ENCODE measurements at regions not wholly inside any gene's neighbourhood (a gene's known extent, or its start where the extent isn't known, plus 50 kb on each side); places are given as distances from the start of the nearest gene placed in this dataset.
"Not testable (repeated sequence)": the region's sequence is repeated elsewhere in the genome, so short reads cannot be mapped to it uniquely, and the experiment has no call there.

DNA sequence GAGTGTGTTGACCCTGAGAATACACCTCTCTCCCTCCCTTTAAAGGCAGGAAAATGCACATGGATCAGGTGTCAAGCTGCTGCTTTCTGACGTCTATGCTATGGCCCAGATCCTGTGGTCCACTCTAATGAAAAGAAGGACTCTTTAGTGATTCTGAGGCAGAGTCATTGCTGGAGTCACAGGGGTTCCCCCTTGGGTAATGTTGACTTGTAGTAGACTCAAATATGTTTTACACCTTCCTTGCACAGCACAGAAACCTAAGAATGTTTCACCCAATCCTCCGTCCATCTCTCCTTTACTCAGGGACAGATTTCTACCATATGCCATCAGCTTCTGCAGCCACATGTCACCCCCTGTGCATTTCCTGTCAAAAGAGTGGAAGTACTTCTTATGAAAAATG, 525.4 kb downstream of the TMEM121 start:
- WGBS, 2 experiments: 77 to 88% methylated on average over 2 of the region's 2 CpGs
- Histone ChIP-seq H3K4me3 (ENCODE audit: insufficient read depth, low read depth, low read length) (no peak overlapping the region), H3K4me1 (ENCODE audit: control insufficient read depth, insufficient read depth, low read length) (no peaks in the 10 kb centered on the region), H3K27me3 (ENCODE audit: control insufficient read depth, insufficient read depth, low read length, poor library complexity, severe bottlenecking) (no peaks in the 10 kb centered on the region), H3K36me3 (ENCODE audit: control insufficient read depth, insufficient read depth, low read length) (no peaks in the 10 kb centered on the region), H3K9me3 (ENCODE audit: control insufficient read depth, low read length) (peaks cover 8% of the 10 kb centered on the region), H3K27ac (ENCODE audit: insufficient read depth, low read depth, low read length, poor library complexity, severe bottlenecking) (no peak overlapping the region)

DNA sequence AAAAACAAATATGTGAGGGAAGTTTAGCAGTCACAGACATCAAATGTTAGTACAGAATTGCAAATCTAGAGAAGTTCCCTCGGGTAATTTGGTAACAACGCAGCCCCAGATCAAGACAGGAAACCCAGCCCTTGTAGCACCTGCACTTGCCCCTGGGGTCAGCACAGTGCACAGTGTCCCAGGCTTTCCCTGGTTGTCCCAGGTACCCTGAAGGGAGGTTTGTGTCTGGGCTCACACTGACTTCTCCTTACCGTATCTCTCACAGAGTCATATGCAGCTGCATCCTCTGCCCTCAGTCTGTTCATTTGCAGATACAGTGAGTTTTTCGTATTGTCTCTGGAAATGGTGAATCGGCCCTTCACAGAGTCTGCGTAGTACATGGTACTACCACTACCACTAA, 528.9 kb downstream of the TMEM121 start:
- Histone ChIP-seq H3K4me1 (ENCODE audit: control insufficient read depth, insufficient read depth, low read length) (no peaks in the 10 kb centered on the region), H3K27me3 (ENCODE audit: control insufficient read depth, insufficient read depth, low read length, poor library complexity, severe bottlenecking) (no peaks in the 10 kb centered on the region), H3K4me3 (ENCODE audit: insufficient read depth, low read depth, low read length) (no peak overlapping the region), H3K36me3 (ENCODE audit: control insufficient read depth, insufficient read depth, low read length) (no peaks in the 10 kb centered on the region), H3K27ac (ENCODE audit: insufficient read depth, low read depth, low read length, poor library complexity, severe bottlenecking) (no peak overlapping the region), H3K9me3 (ENCODE audit: control insufficient read depth, low read length) (peaks cover 11% of the 10 kb centered on the region)
- WGBS, 2 experiments: 57 to 58% methylated on average over 4 to 6 of the region's 6 CpGs

DNA sequence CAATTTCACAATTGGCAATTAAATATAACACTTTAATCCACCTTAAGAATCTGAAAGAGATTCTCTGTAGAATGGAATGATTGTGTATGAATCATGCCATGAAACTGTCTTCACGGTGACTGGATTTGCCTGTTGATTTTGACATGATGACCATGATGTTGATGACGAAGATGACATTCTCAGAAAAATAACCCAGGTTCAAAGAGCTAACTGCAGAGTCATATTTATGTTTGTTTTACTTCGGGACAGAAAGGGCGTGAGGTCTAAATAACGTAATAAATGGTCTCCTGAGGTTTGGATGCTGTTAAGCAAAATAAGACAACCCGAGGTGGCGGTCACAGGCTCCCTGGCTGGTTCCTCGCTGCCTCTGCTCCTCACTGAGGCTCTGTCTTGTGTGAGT, 532.0 kb downstream of the TMEM121 start:
- no peak overlapping the region for H3K4me3 ChIP-seq (ENCODE audit: insufficient read depth, low read depth, low read length)
- no peak overlapping the region for H3K27ac ChIP-seq (ENCODE audit: insufficient read depth, low read depth, low read length, poor library complexity, severe bottlenecking)
- WGBS, 2 experiments: 54 to 55% methylated on average over 8 of the region's 8 CpGs
- no peaks in the 10 kb centered on the region for H3K27me3 ChIP-seq (ENCODE audit: control insufficient read depth, insufficient read depth, low read length, poor library complexity, severe bottlenecking)
- no peaks in the 10 kb centered on the region for H3K36me3 ChIP-seq (ENCODE audit: control insufficient read depth, insufficient read depth, low read length)
- H3K4me1 ChIP-seq (ENCODE audit: control insufficient read depth, insufficient read depth, low read length): no peaks in the 10 kb centered on the region
- peaks cover 18% of the 10 kb centered on the region for H3K9me3 ChIP-seq (ENCODE audit: control insufficient read depth, low read length)

DNA sequence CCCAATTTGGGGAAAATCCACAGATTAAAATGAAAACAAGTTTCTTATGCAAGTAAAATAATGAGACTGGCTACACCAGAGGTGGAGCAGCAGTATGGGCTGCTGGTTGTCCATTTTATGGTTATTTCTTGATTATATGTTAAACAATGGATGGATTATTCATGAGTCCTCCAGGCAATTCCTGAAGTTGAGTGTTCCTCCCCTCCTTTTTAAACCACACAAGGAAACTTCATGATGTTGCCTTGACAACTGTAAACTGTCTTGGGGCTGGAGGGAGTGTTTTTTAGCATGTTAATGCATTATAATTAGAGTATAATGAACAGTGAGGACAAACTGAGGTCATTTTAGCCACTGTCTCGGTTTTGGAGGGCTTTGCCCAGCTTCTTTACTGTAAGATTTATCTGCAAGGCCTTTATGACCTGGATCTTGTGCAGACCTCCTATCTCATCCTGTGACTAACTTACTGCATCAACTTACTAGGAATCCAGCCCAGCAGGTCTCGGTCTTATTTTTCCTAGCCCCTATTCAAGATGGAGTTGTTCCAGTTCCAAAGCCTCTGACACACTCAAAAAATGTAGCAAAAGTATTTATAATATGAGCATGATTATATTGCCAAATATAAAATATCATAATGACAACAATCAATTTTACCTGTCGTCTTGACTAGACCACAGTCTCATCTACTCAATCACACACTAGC, 534.0 kb downstream of the TMEM121 start:
- no peak overlapping the region for H3K4me3 ChIP-seq (ENCODE audit: insufficient read depth, low read depth, low read length)
- H3K9me3 ChIP-seq (ENCODE audit: control insufficient read depth, low read length): peaks cover 15% of the 10 kb centered on the region
- no peaks in the 10 kb centered on the region for H3K27me3 ChIP-seq (ENCODE audit: control insufficient read depth, insufficient read depth, low read length, poor library complexity, severe bottlenecking)
- no peaks in the 10 kb centered on the region for H3K4me1 ChIP-seq (ENCODE audit: control insufficient read depth, insufficient read depth, low read length)
- no peak overlapping the region for H3K27ac ChIP-seq (ENCODE audit: insufficient read depth, low read depth, low read length, poor library complexity, severe bottlenecking)
- H3K36me3 ChIP-seq (ENCODE audit: control insufficient read depth, insufficient read depth, low read length): no peaks in the 10 kb centered on the region
- 70 to 72% methylated on average over 3 of the region's 3 CpGs for WGBS, 2 experiments

DNA sequence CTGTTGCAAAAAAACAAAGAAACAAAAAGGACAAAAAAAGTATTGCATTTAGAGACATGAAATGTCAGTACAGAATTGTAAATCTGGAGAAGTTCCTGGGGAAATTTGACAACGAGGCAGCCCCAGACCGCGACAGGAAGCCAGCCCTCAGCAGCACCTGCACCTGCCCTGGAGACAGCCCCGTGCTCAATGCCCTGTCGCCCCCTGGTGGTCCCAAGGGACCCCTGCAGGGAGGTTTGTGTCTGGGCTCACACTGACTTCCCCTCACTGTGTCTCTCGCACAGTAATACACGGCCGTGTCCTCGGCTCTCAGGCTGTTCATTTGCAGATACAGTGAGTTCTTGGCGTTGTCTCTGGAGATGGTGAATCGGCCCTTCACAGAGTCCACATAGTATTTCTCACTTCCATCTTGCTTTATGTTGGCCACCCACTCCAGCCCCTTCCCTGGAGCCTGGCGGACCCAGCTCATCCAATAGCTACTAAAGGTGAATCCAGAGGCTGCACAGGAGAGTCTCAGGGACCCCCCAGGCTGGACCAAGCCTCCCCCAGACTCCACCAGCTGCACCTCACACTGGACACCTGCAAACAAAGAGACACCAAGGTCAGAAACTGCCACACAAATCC, 535.6 kb downstream of the TMEM121 start:
- not testable (repeated sequence) for H3K27me3 ChIP-seq (ENCODE audit: control insufficient read depth, insufficient read depth, low read length, poor library complexity, severe bottlenecking); H3K36me3 ChIP-seq (ENCODE audit: control insufficient read depth, insufficient read depth, low read length); H3K4me1 ChIP-seq (ENCODE audit: control insufficient read depth, insufficient read depth, low read length); H3K4me3 ChIP-seq (ENCODE audit: insufficient read depth, low read depth, low read length); H3K27ac ChIP-seq (ENCODE audit: insufficient read depth, low read depth, low read length, poor library complexity, severe bottlenecking)
- peaks cover 14% of the 10 kb centered on the region for H3K9me3 ChIP-seq (ENCODE audit: control insufficient read depth, low read length)
- WGBS, 2 experiments: 64 to 65% methylated on average over 12 of the region's 12 CpGs

DNA sequence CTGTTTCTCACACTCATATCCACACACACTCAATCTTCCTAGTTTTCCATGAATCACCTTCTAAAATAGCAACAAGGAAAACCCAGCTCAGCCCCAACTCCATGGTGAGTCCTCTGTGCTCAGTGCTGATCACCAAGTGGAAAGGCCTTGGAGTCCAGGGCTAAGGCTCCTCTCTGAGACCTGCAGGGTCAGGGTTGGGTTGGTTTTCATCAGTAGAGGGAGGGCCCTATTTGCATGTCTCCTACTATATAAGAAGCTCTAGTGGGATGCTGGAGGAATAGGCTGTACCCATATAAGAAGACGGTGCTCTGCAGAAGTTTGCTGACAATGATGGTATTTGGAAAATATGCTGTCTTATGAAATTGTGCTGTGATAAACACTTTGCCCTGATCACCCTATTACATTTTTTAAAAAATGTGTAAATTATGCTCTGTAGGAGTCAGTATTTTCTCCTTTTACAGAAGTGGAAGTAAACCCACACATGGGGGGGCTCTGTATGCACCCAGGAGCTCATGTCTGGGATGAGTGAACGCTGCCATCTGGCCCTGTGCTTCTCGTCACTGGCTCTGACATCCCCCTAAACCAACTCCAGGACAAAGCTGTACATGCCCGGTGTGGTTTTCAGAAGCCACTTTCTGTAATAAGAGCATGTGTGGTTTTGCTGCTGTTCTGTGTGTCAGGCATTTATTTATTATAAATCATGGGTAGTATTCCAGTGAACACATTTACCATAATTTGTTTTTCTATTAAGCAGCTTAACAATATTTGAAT, 536.3 kb downstream of the TMEM121 start:
- no peaks in the 10 kb centered on the region for H3K36me3 ChIP-seq (ENCODE audit: control insufficient read depth, insufficient read depth, low read length)
- peaks cover 14% of the 10 kb centered on the region for H3K9me3 ChIP-seq (ENCODE audit: control insufficient read depth, low read length)
- WGBS, 2 experiments: 72 to 73% methylated on average over 4 of the region's 4 CpGs
- H3K27me3 ChIP-seq (ENCODE audit: control insufficient read depth, insufficient read depth, low read length, poor library complexity, severe bottlenecking): no peaks in the 10 kb centered on the region
- no peak overlapping the region for H3K4me3 ChIP-seq (ENCODE audit: insufficient read depth, low read depth, low read length)
- no peak overlapping the region for H3K27ac ChIP-seq (ENCODE audit: insufficient read depth, low read depth, low read length, poor library complexity, severe bottlenecking)
- H3K4me1 ChIP-seq (ENCODE audit: control insufficient read depth, insufficient read depth, low read length): no peaks in the 10 kb centered on the region

DNA sequence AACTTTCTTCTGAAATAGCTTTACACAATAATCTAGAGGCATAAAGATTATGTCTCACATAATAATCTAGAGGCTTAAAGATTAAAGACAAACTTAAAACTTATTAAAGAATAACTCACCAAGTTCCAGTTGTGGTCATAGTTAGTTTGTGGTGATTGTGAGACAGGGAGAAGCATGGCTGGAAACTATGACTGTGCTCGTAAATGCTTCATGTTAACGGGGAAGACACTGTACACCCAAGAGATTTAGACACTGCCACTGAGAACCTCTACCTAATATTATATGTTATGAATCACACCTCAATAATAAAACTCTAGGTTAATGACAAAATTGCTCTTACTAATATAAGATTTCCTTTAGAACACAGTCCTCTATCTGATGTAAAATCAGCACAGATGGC, 541.6 kb downstream of the TMEM121 start:
- H3K36me3 ChIP-seq (ENCODE audit: control insufficient read depth, insufficient read depth, low read length): no peaks in the 10 kb centered on the region
- no peak overlapping the region for H3K27ac ChIP-seq (ENCODE audit: insufficient read depth, low read depth, low read length, poor library complexity, severe bottlenecking)
- H3K9me3 ChIP-seq (ENCODE audit: control insufficient read depth, low read length): peaks cover 17% of the 10 kb centered on the region
- 85 to 100% methylated on average over 1 to 2 of the region's 2 CpGs for WGBS, 2 experiments
- no peak overlapping the region for H3K4me3 ChIP-seq (ENCODE audit: insufficient read depth, low read depth, low read length)
- no peaks in the 10 kb centered on the region for H3K4me1 ChIP-seq (ENCODE audit: control insufficient read depth, insufficient read depth, low read length)
- H3K27me3 ChIP-seq (ENCODE audit: control insufficient read depth, insufficient read depth, low read length, poor library complexity, severe bottlenecking): no peaks in the 10 kb centered on the region

DNA sequence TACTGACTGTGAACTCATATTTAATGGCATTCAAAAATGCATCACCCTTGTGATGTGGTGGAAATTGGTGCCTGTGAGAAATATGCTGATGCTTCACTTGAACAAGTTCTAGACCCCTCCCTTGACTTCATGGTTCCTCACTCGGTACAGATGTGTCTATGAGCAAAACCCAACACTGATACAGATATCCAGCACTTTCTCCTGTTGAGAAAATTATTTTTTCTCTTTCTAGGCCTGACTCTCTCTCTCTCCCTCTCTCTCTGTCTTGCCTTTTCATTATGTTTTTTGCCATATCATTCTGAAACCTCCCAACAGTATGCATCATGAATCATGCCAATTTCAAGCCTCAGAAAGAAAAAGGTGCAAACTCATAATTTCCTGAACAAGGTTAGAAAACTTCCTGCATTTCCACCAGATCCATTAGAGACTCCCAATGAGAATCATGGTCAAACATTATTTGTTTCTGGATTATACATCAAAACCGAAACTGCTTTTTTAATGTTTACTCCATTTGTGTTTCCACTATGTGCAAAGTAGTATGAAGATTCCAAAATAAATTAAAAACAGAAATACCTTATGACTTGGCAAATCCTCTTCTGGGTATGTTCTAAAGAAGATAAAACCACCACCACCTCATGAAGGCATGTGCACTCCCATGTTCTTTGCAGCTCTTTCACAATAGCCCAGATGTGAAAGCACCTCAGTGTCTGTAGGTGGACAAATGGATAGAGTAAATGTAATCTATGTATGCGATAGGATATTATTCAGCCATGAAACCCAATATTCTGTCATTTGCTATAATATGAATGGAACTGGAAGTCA, 543.6 kb downstream of the TMEM121 start:
- no peaks in the 10 kb centered on the region for H3K4me1 ChIP-seq (ENCODE audit: control insufficient read depth, insufficient read depth, low read length)
- H3K27ac ChIP-seq (ENCODE audit: insufficient read depth, low read depth, low read length, poor library complexity, severe bottlenecking): no peak overlapping the region
- WGBS, 2 experiments: 33 to 60% methylated on average over 1 to 2 of the region's 3 CpGs
- no peak overlapping the region for H3K4me3 ChIP-seq (ENCODE audit: insufficient read depth, low read depth, low read length)
- no peaks in the 10 kb centered on the region for H3K27me3 ChIP-seq (ENCODE audit: control insufficient read depth, insufficient read depth, low read length, poor library complexity, severe bottlenecking)
- no peaks in the 10 kb centered on the region for H3K36me3 ChIP-seq (ENCODE audit: control insufficient read depth, insufficient read depth, low read length)
- H3K9me3 ChIP-seq (ENCODE audit: control insufficient read depth, low read length): peaks cover 17% of the 10 kb centered on the region

DNA sequence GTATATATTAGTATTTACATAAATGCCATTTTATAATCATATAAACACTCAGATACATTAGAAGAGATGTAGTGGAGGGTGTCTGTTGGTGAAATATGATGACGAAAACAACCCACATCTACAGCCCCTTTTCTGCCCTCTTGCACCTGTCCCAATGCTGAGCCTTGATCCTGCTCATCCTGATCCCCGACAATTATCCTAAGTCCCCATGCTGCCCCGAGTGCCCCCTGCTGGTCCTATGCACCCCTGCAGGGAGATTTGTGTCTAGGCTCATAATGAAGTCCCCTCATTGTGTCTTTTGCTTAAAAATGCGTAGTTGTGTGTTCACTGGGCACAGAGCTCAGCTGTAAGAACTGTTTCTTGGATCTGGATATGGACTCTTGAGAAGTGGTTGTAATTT, 554.5 kb downstream of the TMEM121 start:
- no peaks in the 10 kb centered on the region for H3K9me3 ChIP-seq (ENCODE audit: control insufficient read depth, low read length)
- no peaks in the 10 kb centered on the region for H3K36me3 ChIP-seq (ENCODE audit: control insufficient read depth, insufficient read depth, low read length)
- no peak overlapping the region for H3K27ac ChIP-seq (ENCODE audit: insufficient read depth, low read depth, low read length, poor library complexity, severe bottlenecking)
- H3K4me3 ChIP-seq (ENCODE audit: insufficient read depth, low read depth, low read length): no peak overlapping the region
- no peaks in the 10 kb centered on the region for H3K4me1 ChIP-seq (ENCODE audit: control insufficient read depth, insufficient read depth, low read length)
- WGBS, 2 experiments: no CpG with 5 or more reads among the region's 4 CpGs
- H3K27me3 ChIP-seq (ENCODE audit: control insufficient read depth, insufficient read depth, low read length, poor library complexity, severe bottlenecking): no peaks in the 10 kb centered on the region

DNA sequence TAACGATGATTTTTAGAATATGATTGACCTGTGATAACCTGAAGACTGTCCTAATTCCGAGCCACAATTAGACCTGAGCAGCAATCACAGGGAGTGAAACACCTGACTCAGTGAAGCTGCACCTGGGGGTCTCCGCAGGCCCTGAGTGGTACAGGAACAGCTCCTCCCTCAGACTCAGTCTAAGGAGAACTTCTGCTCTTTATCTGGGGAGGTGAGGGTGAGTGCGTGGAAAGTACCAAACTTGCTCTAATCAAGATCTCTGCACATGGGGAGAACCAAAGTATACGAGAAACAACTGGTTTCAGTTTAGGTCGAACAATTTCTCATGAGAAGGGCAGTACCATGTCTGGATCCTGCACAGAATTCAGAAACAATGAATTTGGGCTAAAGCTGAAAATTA, 555.3 kb downstream of the TMEM121 start:
- H3K9me3 ChIP-seq (ENCODE audit: control insufficient read depth, low read length); H3K27me3 ChIP-seq (ENCODE audit: control insufficient read depth, insufficient read depth, low read length, poor library complexity, severe bottlenecking); H3K4me3 ChIP-seq (ENCODE audit: insufficient read depth, low read depth, low read length); H3K36me3 ChIP-seq (ENCODE audit: control insufficient read depth, insufficient read depth, low read length); H3K27ac ChIP-seq (ENCODE audit: insufficient read depth, low read depth, low read length, poor library complexity, severe bottlenecking); H3K4me1 ChIP-seq (ENCODE audit: control insufficient read depth, insufficient read depth, low read length): not testable (repeated sequence)
- no CpG with 5 or more reads among the region's 6 CpGs for WGBS, 2 experiments

Data from ectodermal cell (in vitro differentiated cells).